ENCODE measurements at regions not wholly inside any gene's neighbourhood (a gene's known extent, or its start where the extent isn't known, plus 50 kb on each side); places are given as distances from the start of the nearest gene placed in this dataset.

DNA sequence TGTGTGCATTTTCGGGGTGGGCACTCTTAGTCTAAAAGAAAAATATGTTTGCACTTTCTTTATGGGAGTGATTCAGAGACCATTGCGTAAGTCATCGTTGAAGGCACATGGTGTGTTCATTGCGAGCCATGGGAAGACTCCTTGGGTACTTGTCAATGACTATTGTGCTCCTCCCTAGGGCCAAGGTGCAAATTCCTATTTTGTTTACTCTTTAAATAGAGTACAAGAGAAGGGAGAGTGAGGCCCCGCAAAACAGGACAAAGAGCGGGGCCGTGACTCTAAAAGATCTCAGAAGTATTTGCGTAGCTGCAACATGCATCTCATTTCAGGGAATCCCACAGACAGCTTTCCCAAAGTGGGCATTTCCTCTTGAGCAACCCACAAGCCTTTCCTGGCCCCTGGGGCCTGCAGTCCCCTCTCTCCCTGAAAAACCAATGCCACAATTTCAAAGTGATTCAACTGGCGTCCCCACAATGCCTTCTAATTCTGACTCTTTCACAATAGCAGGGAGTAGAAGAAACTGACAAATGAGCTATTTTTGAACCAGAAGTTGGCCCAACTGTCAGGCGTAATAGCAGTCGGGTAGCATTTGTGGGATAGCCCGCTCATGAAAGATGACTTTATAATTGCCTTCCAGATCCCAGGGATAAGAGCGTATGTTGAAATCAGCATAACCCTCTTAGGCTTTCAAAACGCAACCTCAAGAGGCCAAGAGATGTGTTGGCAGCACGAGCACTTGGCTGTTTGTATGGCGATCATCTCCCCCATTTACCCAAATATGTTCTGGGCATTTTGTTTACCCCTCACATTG lies 277.9 kb upstream of the BMP2 start (continued):
- TF ChIP-seq TMF1 (CRISPR knock-in tag; IDR thresholded peaks at IDR 0.05; ENCODE audit: low read depth) (no peak), REPIN1 (CRISPR knock-in tag; IDR thresholded peaks at IDR 0.05; ENCODE audit: borderline replicate concordance, low read depth) (no peak), ZNF331 (CRISPR knock-in tag; IDR thresholded peaks at IDR 0.05) (no peak), MATR3 (CRISPR knock-in tag; IDR thresholded peaks at IDR 0.05) (no peak), MEF2D (CRISPR knock-in tag; IDR thresholded peaks at IDR 0.05) (no peak), RXRA (CRISPR knock-in tag; IDR thresholded peaks at IDR 0.05) (peak; percentile 36; the same call in 1 of the 2 replicates), HOXA9 (CRISPR knock-in tag; IDR thresholded peaks at IDR 0.05; ENCODE audit: borderline replicate concordance) (no peak), TBX3 (IDR thresholded peaks at IDR 0.05; ENCODE audit: borderline replicate concordance) (no peak), HNRNPH1 (optimal IDR thresholded peaks at IDR 0.05; ENCODE audit: low read depth, low read length) (no peak), ZNF20 (CRISPR knock-in tag; IDR thresholded peaks at IDR 0.05) (no peak), RFX1 (IDR thresholded peaks at IDR 0.05) (no peak), HDAC2 (CRISPR knock-in tag; IDR thresholded peaks at IDR 0.05) (peak; percentile 38), DBP (CRISPR knock-in tag; IDR thresholded peaks at IDR 0.05; ENCODE audit: not compliant biosample characterization) (no peak), FOSL1 (CRISPR knock-in tag; IDR thresholded peaks at IDR 0.05; ENCODE audit: borderline replicate concordance) (no peak; the same call in 1 of the 2 replicates), NBN (conservative IDR thresholded peaks at IDR 0.05) (no peak), TP53 (CRISPR knock-in tag; conservative IDR thresholded peaks at IDR 0.05) (no peak), MLLT10 (CRISPR knock-in tag; IDR thresholded peaks at IDR 0.05) (no peak), ATM (IDR thresholded peaks at IDR 0.05; ENCODE audit: borderline replicate concordance) (no peak), CBX2 (IDR thresholded peaks at IDR 0.05; ENCODE audit: low read depth, low read length) (no peak), CBX2 (CRISPR knock-in tag; IDR thresholded peaks at IDR 0.05; ENCODE audit: low read depth) (no peak), ZBTB7B (CRISPR knock-in tag; IDR thresholded peaks at IDR 0.05) (0 out of 2 replicates have a peak, but pooled peaks have one; percentile 36), SP4 (CRISPR knock-in tag; IDR thresholded peaks at IDR 0.05) (no peak), ZSCAN31 (CRISPR knock-in tag; IDR thresholded peaks at IDR 0.05; ENCODE audit: low read depth) (no peak), GTF2F1 (IDR thresholded peaks at IDR 0.05; ENCODE audit: low read length) (no peak), HMG20B (CRISPR knock-in tag; conservative IDR thresholded peaks at IDR 0.05) (no peak), ZNF749 (CRISPR knock-in tag; IDR thresholded peaks at IDR 0.05; ENCODE audit: borderline replicate concordance) (no peak)
- TF ChIP-seq, protein P1, sequence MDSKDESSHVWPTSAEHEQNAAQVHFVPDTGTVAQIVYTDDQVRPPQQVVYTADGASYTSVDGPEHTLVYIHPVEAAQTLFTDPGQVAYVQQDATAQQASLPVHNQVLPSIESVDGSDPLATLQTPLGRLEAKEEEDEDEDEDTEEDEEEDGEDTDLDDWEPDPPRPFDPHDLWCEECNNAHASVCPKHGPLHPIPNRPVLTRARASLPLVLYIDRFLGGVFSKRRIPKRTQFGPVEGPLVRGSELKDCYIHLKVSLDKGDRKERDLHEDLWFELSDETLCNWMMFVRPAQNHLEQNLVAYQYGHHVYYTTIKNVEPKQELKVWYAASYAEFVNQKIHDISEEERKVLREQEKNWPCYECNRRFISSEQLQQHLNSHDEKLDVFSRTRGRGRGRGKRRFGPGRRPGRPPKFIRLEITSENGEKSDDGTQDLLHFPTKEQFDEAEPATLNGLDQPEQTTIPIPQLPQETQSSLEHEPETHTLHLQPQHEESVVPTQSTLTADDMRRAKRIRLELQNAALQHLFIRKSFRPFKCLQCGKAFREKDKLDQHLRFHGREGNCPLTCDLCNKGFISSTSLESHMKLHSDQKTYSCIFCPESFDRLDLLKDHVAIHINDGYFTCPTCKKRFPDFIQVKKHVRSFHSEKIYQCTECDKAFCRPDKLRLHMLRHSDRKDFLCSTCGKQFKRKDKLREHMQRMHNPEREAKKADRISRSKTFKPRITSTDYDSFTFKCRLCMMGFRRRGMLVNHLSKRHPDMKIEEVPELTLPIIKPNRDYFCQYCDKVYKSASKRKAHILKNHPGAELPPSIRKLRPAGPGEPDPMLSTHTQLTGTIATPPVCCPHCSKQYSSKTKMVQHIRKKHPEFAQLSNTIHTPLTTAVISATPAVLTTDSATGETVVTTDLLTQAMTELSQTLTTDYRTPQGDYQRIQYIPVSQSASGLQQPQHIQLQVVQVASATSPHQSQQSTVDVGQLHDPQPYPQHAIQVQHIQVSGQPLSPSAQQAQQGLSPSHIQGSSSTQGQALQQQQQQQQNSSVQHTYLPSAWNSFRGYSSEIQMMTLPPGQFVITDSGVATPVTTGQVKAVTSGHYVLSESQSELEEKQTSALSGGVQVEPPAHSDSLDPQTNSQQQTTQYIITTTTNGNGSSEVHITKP (CRISPR knock-in tag; IDR thresholded peaks at IDR 0.05; ENCODE audit: low read depth): 0 out of 2 replicates have a peak, but pooled peaks have one; percentile 48
- TF ChIP-seq, protein P2, sequence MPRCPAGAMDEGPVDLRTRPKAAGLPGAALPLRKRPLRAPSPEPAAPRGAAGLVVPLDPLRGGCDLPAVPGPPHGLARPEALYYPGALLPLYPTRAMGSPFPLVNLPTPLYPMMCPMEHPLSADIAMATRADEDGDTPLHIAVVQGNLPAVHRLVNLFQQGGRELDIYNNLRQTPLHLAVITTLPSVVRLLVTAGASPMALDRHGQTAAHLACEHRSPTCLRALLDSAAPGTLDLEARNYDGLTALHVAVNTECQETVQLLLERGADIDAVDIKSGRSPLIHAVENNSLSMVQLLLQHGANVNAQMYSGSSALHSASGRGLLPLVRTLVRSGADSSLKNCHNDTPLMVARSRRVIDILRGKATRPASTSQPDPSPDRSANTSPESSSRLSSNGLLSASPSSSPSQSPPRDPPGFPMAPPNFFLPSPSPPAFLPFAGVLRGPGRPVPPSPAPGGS (CRISPR knock-in tag; IDR thresholded peaks at IDR 0.05): no peak
